NCI-H146 treated with DMSO at 0.1 percent for 48 hours (cell line): ENCODE measurements at regions not wholly inside any gene's neighbourhood (a gene's known extent, or its start where the extent isn't known, plus 50 kb on each side); places are given as distances from the start of the nearest gene placed in this dataset.
"Not testable (repeated sequence)": the region's sequence is repeated elsewhere in the genome, so short reads cannot be mapped to it uniquely, and the experiment has no call there.

ENCODE experiments used
- DNase-seq: peaks from one replicate; lab custom pipeline; 2025; ENCODE audit not compliant: unreplicated experiment; lab: John Stamatoyannopoulos, UW

DNA sequence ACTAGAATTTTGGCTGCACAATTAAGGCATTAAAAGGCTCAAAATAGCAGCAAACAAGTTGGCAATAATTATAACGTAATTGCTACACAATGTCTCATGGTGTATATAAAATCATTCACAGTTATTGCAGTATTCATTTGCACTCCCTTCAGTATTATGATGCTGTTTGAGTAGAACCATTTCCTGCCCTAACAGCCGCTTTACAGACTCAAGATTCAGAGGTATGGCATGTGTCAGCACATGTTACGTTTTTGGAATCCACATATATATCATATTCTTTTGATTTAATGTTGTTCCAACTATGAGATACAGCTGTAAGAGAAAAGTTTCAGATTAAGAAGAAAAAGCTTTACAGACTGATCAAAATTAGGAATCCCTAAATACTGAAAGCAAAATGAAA lies 56.3 kb upstream of the NCKAP5 start:
- DNase-seq = no peak

DNA sequence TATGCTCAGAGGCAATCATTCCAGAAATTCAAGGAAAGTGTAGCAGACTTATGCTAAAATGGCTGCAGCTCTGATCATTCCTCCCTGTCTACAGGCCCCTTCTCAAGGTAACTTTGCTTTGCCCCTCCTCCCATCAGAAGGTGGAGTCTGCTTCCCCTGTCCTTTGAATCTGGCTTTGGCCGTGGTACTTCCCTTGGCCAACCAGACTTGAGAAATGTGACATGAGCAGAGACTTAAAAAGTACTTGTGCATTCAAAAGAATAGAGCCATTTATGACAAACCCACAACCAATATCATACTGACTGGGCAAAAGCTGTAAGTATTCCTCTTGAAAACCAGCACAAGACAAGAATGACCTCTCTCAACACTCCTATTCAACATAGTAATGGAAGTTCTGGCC lies 59.5 kb upstream of the NCKAP5 start:
- no peak for DNase-seq

DNA sequence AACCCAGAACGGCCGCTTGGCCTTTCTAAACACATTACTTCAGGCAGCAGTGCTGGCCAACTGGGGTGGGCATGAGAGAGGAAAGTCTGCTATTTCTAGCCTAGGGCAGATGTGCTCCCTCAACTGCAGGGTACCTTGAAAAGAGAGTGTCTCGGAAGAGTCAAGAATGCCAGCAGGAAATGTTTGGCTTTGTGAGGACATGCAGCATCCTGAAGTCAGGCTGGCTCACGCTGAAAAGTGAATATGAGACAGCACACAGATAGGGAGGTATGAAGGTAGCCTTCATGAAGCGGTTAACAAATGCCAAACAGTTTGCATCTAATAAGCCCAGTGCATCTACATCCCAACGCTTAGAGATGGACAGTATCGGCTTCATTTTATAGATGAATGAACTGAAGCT lies 65.0 kb upstream of the NCKAP5 start:
- DNase-seq = no peak

DNA sequence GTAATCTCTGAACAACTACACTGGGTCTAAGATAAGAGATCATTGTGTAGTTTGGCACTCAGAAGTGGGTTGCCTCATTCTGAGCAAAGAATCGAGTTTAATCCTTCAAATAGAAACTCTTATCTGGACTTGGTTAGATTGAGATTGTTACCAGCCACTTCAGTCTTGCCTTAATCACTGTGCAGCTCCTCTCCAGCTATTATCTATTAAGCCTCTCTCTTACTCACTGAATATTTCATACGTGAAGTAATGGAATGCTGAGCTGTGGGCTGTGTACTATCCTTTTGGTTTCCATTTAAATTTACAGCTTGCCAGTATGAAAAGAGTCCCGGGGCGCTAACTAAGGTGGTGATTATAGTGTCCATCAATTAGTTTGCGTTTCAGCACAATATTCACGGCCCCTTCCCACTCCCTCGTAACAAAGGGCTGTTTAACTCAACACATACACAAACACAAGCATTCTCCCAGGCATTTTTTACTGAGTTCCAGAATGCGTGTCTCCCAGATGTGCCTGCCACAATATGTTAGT lies 65.7 kb upstream of the NCKAP5 start:
- no peak for DNase-seq

DNA sequence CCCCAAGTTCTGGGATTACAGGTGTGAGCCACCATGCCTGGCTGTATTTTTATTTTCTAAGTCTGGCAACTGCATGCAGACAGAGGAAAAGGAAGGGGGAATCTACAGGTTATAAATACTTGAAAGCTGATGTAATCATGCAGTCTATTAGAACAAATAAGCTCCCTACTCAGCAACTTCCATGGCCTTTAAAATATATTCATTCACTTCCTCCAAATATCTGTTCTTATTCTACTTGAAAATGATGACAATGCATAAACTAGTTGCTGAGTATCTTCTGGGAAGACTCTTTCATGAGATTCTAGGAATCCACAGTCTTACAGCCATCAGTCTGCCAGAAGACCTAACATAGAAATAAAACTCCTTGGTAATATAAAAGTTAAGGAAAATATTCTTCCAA lies 66.9 kb upstream of the NCKAP5 start:
- DNase-seq = no peak

DNA sequence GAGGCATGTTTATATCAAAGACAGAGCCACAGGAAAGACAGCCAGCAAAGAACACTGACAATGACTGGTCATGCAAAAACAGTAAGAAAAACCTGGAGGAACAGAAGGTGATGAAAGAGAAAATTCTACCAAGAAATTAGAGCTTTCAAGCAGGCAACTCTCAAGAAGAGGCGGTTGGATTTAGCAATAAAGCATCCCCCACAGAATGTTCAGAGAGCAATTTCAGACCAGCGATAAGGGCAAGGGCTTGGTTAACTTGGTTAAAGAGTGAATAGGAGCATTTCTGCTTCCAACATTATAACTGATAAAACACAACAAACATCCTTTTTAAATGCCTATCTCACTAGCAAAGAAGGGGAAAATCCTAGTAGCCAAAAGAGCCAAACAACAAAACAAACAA lies 68.0 kb upstream of the NCKAP5 start:
- no peak for DNase-seq

DNA sequence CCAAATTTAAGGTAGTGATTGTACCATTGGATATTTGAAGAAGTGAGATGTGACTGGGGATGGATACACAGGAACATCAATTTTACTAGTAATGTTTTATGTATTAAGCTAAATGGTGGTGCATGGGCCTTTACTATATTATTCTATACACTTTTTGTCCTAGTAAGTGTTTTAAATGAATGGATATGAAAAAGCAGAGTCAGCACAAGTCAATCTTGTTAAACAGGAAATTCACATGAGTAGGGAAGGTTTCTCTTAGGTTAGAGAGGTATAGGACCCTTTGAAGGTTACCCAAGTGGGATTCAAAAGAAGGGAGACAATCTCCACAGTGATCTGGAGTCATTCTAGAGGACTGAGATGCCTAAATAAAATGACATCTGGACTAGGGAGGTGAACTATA lies 71.8 kb upstream of the NCKAP5 start:
- no peak for DNase-seq

DNA sequence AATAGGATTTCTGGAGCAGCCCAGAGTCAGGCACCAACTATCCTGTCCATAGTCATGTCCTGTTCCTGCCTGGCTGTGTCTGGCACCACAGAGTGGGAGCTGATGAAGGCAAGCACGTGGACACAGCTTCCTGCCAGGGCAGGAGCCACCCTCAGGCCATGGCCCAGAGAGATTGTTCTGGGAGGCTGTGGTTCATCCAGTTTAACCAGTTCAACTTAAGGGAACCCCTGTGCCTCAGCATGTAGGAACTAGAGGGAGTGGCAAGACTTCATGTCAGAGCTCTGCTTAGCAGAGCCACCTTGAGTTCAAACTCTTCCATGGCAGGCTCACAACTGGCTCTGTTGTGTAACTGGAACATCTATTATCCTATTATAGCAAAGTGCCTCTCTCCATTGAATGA lies 73.2 kb upstream of the NCKAP5 start:
- no peak for DNase-seq

DNA sequence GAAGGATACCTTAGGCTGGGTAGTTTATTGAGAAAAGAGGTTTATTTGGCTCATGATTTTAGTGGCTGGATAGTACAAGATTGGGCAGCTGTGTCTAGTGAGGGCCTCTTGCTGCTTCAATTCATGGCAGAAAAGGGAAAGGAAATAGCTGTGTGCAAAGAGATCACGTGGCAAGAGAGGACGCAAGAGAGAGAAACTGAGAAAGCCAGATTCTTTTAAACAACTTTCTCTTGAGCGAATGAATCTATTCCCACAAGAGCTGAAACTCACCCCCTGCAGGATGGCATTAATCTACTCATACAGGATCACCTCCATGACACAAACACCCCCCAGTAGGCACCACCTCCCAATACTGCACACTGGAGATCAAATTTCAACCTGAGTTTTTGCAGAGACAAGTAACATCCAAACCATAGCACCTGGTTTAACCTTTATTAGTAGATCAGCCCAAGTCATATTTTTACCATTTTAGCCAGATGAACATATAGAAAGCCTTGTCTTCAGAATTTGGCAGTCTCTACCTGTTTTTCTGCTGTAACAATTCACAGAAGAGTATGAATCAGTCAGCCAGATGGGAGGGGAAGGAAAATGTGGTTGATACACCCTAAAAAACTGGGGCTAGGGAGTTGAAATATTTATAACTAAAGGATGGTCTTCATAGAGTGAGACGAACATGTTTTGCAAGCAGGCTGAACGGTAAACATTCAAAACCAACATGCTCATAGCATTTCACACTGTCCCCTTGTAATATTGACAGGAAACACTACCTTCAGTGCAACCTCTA lies 73.9 kb upstream of the NCKAP5 start:
- no peak for DNase-seq

DNA sequence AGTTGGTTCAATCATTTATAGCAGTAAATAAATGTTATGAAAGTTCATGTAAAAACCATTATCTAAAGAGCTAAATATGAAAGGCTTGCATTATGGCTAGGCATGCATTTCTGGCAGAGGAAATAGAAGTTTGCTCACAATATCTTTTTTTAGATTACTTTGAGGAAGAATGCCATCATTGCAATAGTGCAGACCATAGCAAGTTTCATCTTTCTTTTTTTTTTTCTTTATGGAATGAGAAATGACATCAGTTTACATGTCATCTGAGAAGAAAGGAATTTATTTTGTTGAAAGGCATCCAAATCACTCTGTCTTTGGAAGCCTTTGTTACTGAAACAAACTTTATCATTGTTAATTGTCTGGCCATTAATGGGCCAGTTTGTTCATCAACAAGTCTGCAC lies 74.5 kb upstream of the NCKAP5 start:
- no peak for DNase-seq

DNA sequence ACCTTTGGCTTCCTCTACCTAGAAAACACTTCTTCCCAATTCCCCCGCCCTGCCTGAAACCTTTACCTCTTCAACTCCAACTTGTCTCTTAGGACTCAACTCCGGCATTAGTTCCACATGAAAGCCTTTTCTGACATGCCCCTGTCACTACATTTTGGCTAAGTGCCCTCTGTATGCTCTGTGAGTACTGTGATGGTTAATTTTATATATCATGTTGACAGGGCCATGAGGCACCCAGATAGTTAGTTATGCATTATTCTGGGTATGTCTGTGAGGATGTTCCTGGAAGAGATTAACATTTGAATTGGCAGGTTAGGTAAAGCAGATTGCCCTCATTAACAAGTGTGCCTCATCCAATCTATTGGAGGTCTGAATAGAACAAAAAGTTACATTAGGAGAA lies 75.6 kb upstream of the NCKAP5 start:
- no peak for DNase-seq

DNA sequence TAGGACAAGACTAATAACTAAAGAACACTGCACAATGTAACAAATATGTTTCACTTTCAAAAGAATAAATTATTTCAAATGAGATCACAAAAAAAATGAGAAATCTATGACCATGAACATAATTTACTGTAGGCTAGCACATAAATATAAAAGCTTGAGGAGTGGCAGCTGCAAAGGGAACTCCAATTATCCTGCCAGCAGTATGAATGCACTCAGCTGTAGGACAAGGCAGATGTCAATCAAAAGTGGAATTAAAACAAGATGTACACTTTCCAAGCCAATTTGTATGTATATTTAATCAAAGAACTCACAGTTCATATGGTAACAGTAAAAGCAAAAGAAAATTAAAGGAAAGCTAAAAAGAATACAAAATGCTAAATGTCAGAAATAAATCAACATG lies 76.6 kb upstream of the NCKAP5 start:
- no peak for DNase-seq

DNA sequence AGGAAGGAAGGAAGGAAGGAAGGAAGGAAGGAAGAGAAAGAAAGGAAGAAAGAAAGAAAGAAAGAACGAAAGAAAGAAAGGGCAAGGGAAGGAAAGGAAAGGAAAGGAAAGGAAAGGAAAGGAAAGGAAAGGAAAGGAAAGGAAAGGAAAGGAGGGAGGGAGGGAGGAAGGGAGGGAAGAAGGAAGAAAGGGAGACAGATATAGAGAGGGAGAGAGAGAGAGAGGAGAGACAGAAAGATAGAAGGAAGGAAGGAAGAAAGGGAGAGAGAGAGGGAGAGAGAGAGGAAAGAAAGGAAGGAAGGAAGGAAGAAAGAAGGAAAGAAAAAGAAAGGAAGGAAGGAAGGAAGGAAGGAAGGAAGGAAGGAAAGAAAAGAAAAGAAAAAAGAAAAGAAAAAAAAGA lies 79.1 kb upstream of the NCKAP5 start:
- DNase-seq = not testable (repeated sequence)

DNA sequence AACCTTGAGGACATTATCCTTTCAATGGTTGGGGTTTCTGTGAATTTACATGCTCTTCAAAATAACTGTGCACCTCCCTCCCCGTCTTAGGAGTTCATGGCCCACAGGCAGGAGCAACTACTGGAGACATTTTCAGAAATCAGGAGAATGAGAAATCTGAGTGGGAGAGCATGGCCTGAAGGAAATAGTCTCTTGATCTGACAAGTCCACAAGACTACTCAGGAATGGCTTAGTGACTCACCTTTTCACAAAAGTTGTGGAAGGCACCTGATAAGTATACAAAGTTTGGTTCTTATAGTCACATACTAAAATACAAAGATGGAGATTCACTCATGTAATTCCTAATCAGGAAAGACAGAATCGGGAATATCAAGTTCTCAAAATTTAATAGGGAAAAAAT lies 83.6 kb upstream of the NCKAP5 start:
- no peak for DNase-seq

DNA sequence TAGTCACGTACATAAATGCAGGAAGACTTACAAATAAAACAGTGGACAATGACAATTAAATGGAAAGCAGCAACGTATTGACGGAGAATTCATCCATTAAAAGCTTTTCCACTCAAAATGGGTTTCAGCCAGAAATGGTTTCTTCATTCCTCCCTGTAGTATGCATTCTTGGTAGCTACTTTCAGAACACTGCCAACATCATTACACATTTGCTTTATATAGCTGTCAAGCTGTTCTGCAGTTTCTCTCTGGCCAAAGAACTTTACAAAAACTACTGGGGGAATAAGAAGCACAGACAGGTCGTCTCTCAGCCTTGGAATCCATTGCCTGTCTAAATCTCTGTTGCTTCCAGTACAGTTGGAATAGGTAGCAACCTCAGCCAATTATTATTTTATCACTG lies 84.1 kb upstream of the NCKAP5 start:
- no peak for DNase-seq

DNA sequence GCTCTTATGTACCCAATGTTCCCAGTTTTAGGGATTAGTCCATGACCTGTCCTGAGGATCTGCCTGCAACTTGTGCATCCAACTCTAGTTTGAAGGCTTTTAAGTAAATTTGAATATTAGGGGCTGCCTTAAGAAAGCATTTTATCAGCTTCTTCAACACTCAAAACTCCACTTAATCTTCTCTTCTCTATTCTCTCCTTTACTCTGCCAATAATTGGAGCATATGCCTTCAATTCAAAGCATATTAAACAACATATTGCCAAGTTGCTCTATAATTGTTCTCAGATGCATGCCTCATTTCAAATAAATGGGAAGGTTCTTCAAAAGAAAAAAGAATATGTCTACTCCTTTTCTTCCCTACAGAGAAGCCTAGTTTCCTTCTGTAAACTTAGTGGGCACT lies 84.8 kb upstream of the NCKAP5 start:
- no peak for DNase-seq

DNA sequence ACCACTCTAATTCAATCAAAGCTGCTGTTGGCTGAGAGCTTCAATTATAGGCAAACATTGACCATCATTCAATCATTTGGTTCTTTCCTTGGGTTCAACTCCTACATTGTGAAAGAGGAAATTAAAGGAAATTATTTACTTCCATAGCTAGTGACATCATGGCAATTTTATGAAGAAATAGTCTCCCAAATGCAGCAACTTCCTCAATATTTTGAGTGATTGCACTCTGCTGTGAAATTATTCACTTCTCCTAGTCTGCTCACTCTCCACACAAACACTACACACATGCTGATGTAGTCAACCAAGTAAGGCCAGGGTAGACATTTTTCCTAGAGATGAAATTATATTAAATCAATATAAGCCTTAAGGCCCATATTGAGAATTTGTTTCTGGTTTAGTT lies 86.7 kb upstream of the NCKAP5 start:
- no peak for DNase-seq

DNA sequence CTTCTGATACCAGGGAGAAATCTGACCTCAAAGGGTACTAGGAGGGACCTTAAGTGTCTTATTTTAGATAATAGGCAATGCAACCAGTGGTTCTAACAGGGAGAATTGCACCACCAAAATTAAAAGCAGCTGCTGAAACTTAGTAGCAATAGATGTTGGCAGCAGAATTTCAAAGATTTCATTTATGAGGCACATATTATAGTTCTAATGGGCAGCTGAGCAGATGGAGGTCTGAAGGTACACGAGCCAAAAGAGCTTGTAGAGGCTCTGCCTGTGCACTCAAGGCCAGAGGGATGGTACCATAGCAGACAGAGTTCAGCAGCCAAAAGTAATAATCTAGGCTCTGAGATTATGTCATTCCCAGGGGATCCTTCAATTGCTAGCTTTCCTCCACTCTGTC lies 87.3 kb upstream of the NCKAP5 start:
- no peak for DNase-seq

DNA sequence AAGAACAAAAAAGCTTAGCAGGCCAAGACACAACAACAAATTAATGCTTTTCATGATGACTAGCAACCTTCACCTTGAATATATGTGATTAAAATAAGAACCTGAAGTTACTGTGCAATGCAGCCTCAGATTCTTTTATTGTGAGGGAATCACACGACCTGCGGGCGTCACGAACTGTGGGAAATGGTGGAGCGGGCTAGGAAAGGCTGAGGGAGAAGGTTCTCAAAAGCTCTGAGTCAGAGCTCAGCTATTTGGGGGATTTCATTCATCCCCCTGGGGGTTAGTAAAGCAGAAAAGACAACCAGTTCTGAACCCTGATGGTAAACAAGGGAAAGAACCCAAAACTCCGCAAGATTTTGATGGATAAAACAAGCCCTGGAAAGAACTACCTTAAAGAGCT lies 89.3 kb upstream of the NCKAP5 start:
- no peak for DNase-seq

DNA sequence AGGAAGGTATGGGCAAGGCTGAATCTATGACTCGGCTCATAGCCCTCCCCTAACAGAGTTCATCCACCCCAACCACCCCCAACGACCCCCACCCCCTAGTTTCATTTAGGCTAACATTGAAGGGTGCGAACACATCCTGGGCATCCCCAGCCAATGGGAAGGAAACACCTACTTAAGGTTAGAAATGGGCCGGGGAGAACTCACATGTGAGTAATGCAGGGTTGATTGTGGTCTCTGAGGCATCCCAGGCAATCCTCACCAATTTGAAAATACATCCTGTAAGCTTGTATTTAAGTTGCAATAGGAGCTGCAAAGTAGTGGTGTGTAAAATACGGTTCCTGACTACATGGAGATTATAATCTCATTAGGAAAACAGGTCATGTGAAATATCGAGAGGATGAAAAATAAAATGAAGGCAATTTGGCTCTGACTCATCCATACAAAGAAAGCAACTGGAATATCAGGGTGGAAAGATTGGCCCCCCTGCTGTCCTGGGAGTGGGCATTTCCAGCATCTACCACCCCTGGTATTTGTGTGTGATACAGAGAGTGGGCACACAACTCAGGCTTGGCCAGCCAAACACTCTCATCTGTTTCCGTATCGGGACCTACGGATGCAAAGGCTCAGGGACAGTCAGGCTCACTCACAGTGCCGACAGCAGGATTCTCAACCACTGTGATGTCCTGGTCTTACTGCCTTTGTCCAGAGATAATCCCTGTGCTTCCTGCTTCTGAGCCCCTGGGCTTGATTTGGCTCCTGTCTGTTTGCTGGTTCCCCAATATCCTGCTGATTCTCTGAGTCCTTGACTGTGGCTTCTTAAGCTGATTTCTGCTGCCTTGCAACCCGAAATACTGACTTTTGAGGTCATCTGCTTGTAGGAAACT lies 90.0 kb upstream of the NCKAP5 start:
- no peak for DNase-seq

DNA sequence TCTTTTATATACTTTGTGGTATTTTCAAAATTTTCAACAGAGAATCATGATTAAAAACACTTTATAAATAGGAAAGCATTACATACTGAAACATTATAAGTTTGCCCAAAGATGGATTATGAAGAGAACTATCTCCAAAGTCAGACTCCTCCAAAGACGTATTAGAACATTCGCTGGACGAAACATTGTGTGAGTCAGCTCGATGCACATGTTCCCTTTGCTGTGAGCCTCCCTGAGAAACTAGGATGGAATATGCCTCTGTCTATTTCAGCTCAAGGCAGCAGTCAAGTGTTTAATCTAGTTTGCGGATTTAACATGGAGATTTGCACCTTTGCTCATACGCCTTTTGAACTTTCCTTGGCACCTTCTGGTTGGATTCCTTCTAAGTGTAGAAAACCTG lies 92.2 kb upstream of the NCKAP5 start:
- no peak for DNase-seq

DNA sequence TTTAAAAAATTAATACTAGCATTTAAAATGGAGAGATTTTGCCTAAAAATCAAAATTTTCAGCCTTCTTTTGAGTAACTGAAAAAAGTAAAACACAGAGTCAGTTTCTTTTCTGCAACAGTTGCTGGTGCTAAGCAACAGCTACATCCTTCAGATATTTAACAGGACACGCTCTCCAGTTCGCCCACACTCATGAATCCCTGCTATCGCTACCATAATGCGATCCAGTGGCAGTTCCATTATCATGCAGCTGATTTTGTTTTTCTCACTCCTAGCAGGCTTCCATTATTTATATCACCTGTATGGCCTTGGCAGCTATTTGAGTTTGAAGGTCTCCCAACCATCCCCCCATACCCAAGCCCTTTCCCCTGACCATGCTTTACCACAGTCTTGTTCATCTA lies 93.1 kb upstream of the NCKAP5 start:
- DNase-seq = no peak
